Neural cell (in vitro differentiated cells): ENCODE measurements at regions not wholly inside any gene's neighbourhood (a gene's known extent, or its start where the extent isn't known, plus 50 kb on each side); places are given as distances from the start of the nearest gene placed in this dataset.

ENCODE experiments used
- CTCF ChIP-seq: fragments of 450-650 bp; IDR thresholded peaks from 2 replicates; pipeline ENCODE4 v1.5.1; 2014; ENCODE audit warnings: antibody characterized with exemption, mild to moderate bottlenecking, moderate library complexity; ENCODE audit not compliant: poor library complexity, severe bottlenecking
- EZH2 ChIP-seq: fragments of 200-600, 300-800 bp; shearing (Covaris generic), sonication (generic); IDR thresholded peaks from 2 replicates; pipeline ENCODE4 v1.6.1; 2014; ENCODE audit warnings: antibody characterized with exemption, low read length, borderline replicate concordance, mild to moderate bottlenecking; ENCODE audit not compliant: insufficient read depth, poor library complexity, severe bottlenecking
- POLR2AphosphoS5 ChIP-seq: IDR thresholded peaks from 2 replicates; pipeline ENCODE4 v1.6.1; 2012
- RAD21 ChIP-seq: fragments of 450-650 bp; conservative IDR thresholded peaks from 2 replicates; pipeline ENCODE4 v1.6.1; 2014; ENCODE audit warnings: antibody characterized with exemption, mild to moderate bottlenecking, moderate library complexity

GRCh38 chr9:78775211-78775610 lies 478.3 kb downstream of the PSAT1 start:
- TF ChIP-seq CTCF (no peak), RAD21 (no peak), EZH2 (no peak), POLR2AphosphoS5 (no peak)
